GM12875 (cell line): ENCODE measurements at regions not wholly inside any gene's neighbourhood (a gene's known extent, or its start where the extent isn't known, plus 50 kb on each side); places are given as distances from the start of the nearest gene placed in this dataset.

Source experiments
- H3K4me3 ChIP-seq: one replicate; pipeline ENCODE4 v1.5.1; 2011; ENCODE audit warnings: low read depth, low read length, control low read depth
- CTCF ChIP-seq: IDR thresholded peaks from 2 replicates; pipeline ENCODE4 v1.5.1; 2011; ENCODE audit warnings: low read depth, mild to moderate bottlenecking, control low read depth, inconsistent platforms, low read length, moderate library complexity, borderline replicate concordance; ENCODE audit not compliant: insufficient read depth

GRCh38 chr6:168923171-168923570, 330.5 kb downstream of the THBS2 start:
- no peak overlapping the region for H3K4me3 ChIP-seq
- no peak for TF ChIP-seq CTCF

- no peak overlapping the region for H3K4me3 ChIP-seq
- no peak for TF ChIP-seq CTCF
Measured at GRCh38 chr6:168922436-168922835, 331.2 kb downstream of the THBS2 start.

- TF ChIP-seq CTCF: no peak
- no peak overlapping the region for H3K4me3 ChIP-seq
Measured at GRCh38 chr6:168920289-168920688, 333.4 kb downstream of the THBS2 start.

- no peak for TF ChIP-seq CTCF
- H3K4me3 ChIP-seq: no peak overlapping the region
Measured at GRCh38 chr6:168919470-168920179, 334.0 kb downstream of the THBS2 start.

GRCh38 chr6:168916576-168917211, 337.0 kb downstream of the THBS2 start:
- no peak overlapping the region for H3K4me3 ChIP-seq
- TF ChIP-seq CTCF: no peak

GRCh38 chr6:168915855-168916254, 337.8 kb downstream of the THBS2 start:
- no peak for TF ChIP-seq CTCF
- H3K4me3 ChIP-seq: no peak overlapping the region

GRCh38 chr6:168915242-168915641, 338.4 kb downstream of the THBS2 start:
- no peak for TF ChIP-seq CTCF
- H3K4me3 ChIP-seq: no peak overlapping the region
